Embryonic facial prominence (tissue), 1 donor: ENCODE measurements at regions not wholly inside any gene's neighbourhood (a gene's known extent, or its start where the extent isn't known, plus 50 kb on each side); places are given as distances from the start of the nearest gene placed in this dataset.

ENCODE experiments used
- DNase-seq: peaks from one replicate; pipeline ENCODE4 v3.0.0-alpha.2; 2016; ENCODE audit errors: extremely low spot score

- DNase-seq: no peak
These were observed 280.8 kb downstream of the RERGL start for GRCh38 chr12:17809206-17809605.

GRCh38 chr12:17802657-17803641, 287.0 kb downstream of the RERGL start:
- DNase-seq: no peak

GRCh38 chr12:17793854-17794253, 296.1 kb downstream of the RERGL start:
- DNase-seq: no peak

GRCh38 chr12:17778242-17778641, 311.8 kb downstream of the RERGL start:
- DNase-seq: no peak

GRCh38 chr12:17763366-17763765, 326.6 kb downstream of the RERGL start:
- peak; percentile 2 for DNase-seq

GRCh38 chr12:17759982-17760381, 330.0 kb downstream of the RERGL start:
- DNase-seq: no peak
